Vagina (tissue), 2 donors: ENCODE measurements at regions not wholly inside any gene's neighbourhood (a gene's known extent, or its start where the extent isn't known, plus 50 kb on each side); places are given as distances from the start of the nearest gene placed in this dataset.

Experiments used
- DNase-seq, 2 donors: peaks; one replicate each; pipeline ENCODE4 v3.0.0-alpha.2; 2017; ENCODE audit errors: extremely low spot score in 2 of 2
- H3K27ac ChIP-seq: fragments of 200-600 bp; sonication (generic); one replicate; pipeline ENCODE4 v1.5.1; 2019
- H3K27me3 ChIP-seq: fragments of 200-600 bp; sonication (generic); one replicate; pipeline ENCODE4 v1.5.1; 2019
- H3K36me3 ChIP-seq, 2 donors: fragments of 200-600 bp; sonication (generic); one replicate each; pipeline ENCODE4 v1.5.1; 2017 to 2019
- H3K4me1 ChIP-seq: fragments of 200-600 bp; sonication (generic); one replicate; pipeline ENCODE4 v1.5.1; 2019
- H3K4me3 ChIP-seq, 2 donors: fragments of 200-600 bp; sonication (generic); 1 replicate in 1 of 2; 2 replicates in 1 of 2; pipeline ENCODE4 v1.5.1; 2016 to 2019
- H3K9me3 ChIP-seq: fragments of 200-600 bp; sonication (generic); one replicate; pipeline ENCODE4 v1.5.1; 2019
- CTCF ChIP-seq, 3 experiments: fragments of 450-650 bp in 2 of 3; fragments of 200-600 bp in 1 of 3; sonication (generic) in 1 of 3; IDR thresholded peaks; one replicate each; pipeline ENCODE4 v1.5.1; 2017 to 2019; ENCODE audit warnings: antibody characterized with exemption in 3 of 3, mild to moderate bottlenecking in 2 of 3, moderate library complexity in 2 of 3
- POLR2A ChIP-seq, 2 donors: fragments of 450-650 bp; IDR thresholded peaks; one replicate each; pipeline ENCODE4 v1.6.1; 2017; ENCODE audit warnings: antibody characterized with exemption in 2 of 2, mild to moderate bottlenecking in 2 of 2, moderate library complexity in 2 of 2
- POLR2AphosphoS5 ChIP-seq, 2 donors: sonication (generic); formaldehyde crosslinking; IDR thresholded peaks; one replicate each; pipeline ENCODE4 v1.9.0; 2017; ENCODE audit warnings: antibody characterized with exemption in 2 of 2, mild to moderate bottlenecking in 2 of 2, low read depth in 1 of 2; ENCODE audit not compliant: insufficient read depth in 1 of 2
- intact Hi-C: fragments of 100-400 bp; cut with DNase I; formaldehyde crosslinking; loops from one replicate; pipeline ENCODE4 v1.15.1; 2023

DNA sequence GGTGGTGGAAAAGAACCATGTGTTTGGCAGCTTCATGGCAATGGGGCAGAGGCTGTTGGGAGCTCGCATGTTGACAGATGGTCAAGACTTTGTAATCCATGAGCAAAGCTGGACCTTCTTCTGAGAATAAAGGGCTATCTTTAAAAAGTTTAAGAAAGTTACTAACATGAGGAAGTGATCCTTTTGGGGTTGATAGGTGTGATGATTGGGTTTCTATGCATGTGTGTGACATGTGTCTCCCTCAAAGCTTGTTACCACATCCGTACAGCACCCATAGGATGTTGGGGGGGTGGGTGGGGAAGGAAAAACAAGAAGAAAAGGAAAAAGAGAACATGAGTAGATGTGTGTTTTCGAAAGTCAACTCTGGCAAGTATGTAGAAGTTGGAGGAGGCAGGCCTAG is 123.0 kb upstream of the TLR3 start:
- H3K4me3 ChIP-seq = no peak overlapping the region
- no peak for TF ChIP-seq POLR2AphosphoS5 (IDR thresholded peaks at IDR 0.05; ENCODE audit: insufficient read depth in 1 of 2, low read depth in 1 of 2)
- TF ChIP-seq POLR2A (IDR thresholded peaks at IDR 0.05) = no peak
- no peak for TF ChIP-seq CTCF (IDR thresholded peaks at IDR 0.05)
- H3K4me1 ChIP-seq = no peaks in the 10 kb centered on the region
- no peaks in the 10 kb centered on the region for H3K9me3 ChIP-seq
- DNase-seq = no peak
- intact Hi-C loops = no loop called here
- no peaks in the 10 kb centered on the region for H3K36me3 ChIP-seq
- H3K27me3 ChIP-seq = no peaks in the 10 kb centered on the region
- no peak overlapping the region for H3K27ac ChIP-seq

- H3K36me3 ChIP-seq = no peaks in the 10 kb centered on the region
- no peaks in the 10 kb centered on the region for H3K27me3 ChIP-seq
- peaks cover 1% of the 10 kb centered on the region for H3K4me1 ChIP-seq
- no peak for DNase-seq
- no peaks in the 10 kb centered on the region for H3K9me3 ChIP-seq
- intact Hi-C loops = no loop called here
- no peak overlapping the region for H3K27ac ChIP-seq
- no peak overlapping the region for H3K4me3 ChIP-seq
- TF ChIP-seq CTCF (IDR thresholded peaks at IDR 0.05) = no peak
- no peak for TF ChIP-seq POLR2AphosphoS5 (IDR thresholded peaks at IDR 0.05; ENCODE audit: insufficient read depth in 1 of 2, low read depth in 1 of 2)
- TF ChIP-seq POLR2A (IDR thresholded peaks at IDR 0.05) = no peak
These were observed 118.1 kb upstream of the TLR3 start for GRCh38 chr4:185950891-185951290.

DNA sequence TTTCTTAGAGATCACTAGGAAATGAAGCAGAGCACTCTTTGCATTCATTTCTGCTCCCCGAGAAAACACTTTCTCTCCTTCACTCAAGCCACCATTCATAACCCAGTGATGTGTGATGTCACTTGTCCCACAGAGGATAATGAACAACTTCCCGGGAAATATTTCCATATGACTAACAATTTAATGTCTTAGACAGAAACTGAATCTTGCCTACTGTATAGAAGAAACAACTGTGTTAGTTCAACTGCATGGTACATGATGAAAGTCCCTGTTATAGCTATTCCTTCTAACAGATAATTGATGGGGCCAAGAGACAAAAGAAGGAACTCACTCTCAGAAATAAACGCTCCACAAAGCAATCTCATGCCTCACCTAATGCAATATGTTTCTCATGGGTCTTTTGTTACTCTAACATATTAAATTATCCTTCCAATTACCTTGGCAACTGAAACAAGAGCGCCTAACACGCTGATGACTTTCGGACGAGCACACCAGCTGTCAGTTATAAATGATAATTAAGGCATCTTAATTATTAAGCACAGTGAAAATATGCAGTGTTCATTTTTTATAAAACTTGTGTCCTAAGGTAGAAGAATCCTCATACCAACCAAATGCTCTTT is 113.7 kb upstream of the TLR3 start:
- Histone ChIP-seq H3K36me3 (no peaks in the 10 kb centered on the region), H3K4me1 (peaks cover 7% of the 10 kb centered on the region), H3K27me3 (no peaks in the 10 kb centered on the region), H3K4me3 (no peak overlapping the region), H3K9me3 (no peaks in the 10 kb centered on the region), H3K27ac (no peak overlapping the region)
- intact Hi-C loops = no loop called here
- TF ChIP-seq POLR2AphosphoS5 (IDR thresholded peaks at IDR 0.05; ENCODE audit: insufficient read depth in 1 of 2, low read depth in 1 of 2) (no peak), POLR2A (IDR thresholded peaks at IDR 0.05) (no peak), CTCF (IDR thresholded peaks at IDR 0.05) (no peak)
- DNase-seq = no peak

- TF ChIP-seq POLR2A (IDR thresholded peaks at IDR 0.05) (no peak), POLR2AphosphoS5 (IDR thresholded peaks at IDR 0.05; ENCODE audit: insufficient read depth in 1 of 2, low read depth in 1 of 2) (no peak), CTCF (IDR thresholded peaks at IDR 0.05) (no peak)
- intact Hi-C loops = no loop called here
- Histone ChIP-seq H3K27me3 (no peaks in the 10 kb centered on the region), H3K36me3 (no peaks in the 10 kb centered on the region), H3K27ac (no peak overlapping the region), H3K4me3 (peak overlapping the region in 1 of 2 donors; percentile 19), H3K4me1 (peaks cover 7% of the 10 kb centered on the region), H3K9me3 (no peaks in the 10 kb centered on the region)
- no peak for DNase-seq
These were observed 113.0 kb upstream of the TLR3 start for GRCh38 chr4:185955826-185956543.

DNA sequence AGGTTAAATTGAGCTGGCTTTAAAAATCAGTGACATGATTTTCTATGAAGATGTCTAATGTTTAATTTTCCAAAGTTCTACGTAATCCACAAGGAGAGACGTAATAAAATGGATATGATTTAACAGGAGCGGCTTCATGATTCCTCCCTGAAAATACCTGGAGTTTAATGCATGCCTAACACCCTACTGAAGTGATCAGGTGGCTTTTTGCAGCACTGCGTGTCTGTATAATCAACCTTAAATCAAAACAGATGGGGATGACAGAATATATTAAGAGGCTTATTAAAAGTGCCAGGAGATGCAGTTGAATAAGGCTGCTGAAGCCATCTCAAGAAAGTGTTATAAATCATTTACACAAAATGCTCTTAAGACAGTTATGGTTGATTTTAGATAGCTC is 112.4 kb upstream of the TLR3 start:
- H3K9me3 ChIP-seq = no peaks in the 10 kb centered on the region
- H3K4me3 ChIP-seq = no peak overlapping the region
- H3K4me1 ChIP-seq = peaks cover 7% of the 10 kb centered on the region
- no peak for DNase-seq
- H3K36me3 ChIP-seq = no peaks in the 10 kb centered on the region
- no peak overlapping the region for H3K27ac ChIP-seq
- TF ChIP-seq CTCF (IDR thresholded peaks at IDR 0.05) (no peak), POLR2A (IDR thresholded peaks at IDR 0.05) (no peak), POLR2AphosphoS5 (IDR thresholded peaks at IDR 0.05; ENCODE audit: insufficient read depth in 1 of 2, low read depth in 1 of 2) (no peak)
- H3K27me3 ChIP-seq = no peaks in the 10 kb centered on the region
- intact Hi-C loops = no loop called here
